H1 (cell line): ENCODE measurements at regions not wholly inside any gene's neighbourhood (a gene's known extent, or its start where the extent isn't known, plus 50 kb on each side); places are given as distances from the start of the nearest gene placed in this dataset.
A peak's percentile ranks its signal among the peaks of the same experiment; 100 is the strongest.

ENCODE experiments used
- CTCF ChIA-PET: fragments of 300-600 bp; sonication (Branson Sonifier 250); formaldehyde crosslinking; loops from one replicate; lab custom pipeline; 2021; ENCODE audit not compliant: partially characterized antibody; lab: Charles Lee
- POLR2A ChIA-PET: fragments of 300-600 bp; sonication (Branson Sonifier 250); formaldehyde crosslinking; loops from one replicate; lab custom pipeline; 2021; ENCODE audit warnings: inconsistent platforms; ENCODE audit not compliant: partially characterized antibody; lab: Charles Lee
- DNase-seq, 2 experiments: peaks; one replicate each; pipeline versions ENCODE4 v3.0.0 to v3.0.0-alpha.2; 2010 to 2022; ENCODE audit warnings: low spot score in 2 of 2, low read depth in 1 of 2, mixed read lengths in 1 of 2
- FAIRE-seq: peaks from 2 replicates; lab custom pipeline; 2011; peaks lifted over from hg19 to GRCh38; lab: Jason Lieb, UNC
- H2AFZ ChIP-seq: 2 replicates; pipeline ENCODE4 v1.8.1; 2012; ENCODE audit warnings: low read length, inconsistent platforms
- H2AK5ac ChIP-seq: 2 replicates; pipeline ENCODE4 v1.6.1; 2013; ENCODE audit warnings: low read depth, low read length
- H2BK120ac ChIP-seq: replicated peaks from 2 replicates; pipeline ENCODE3; 2013; ENCODE audit warnings: low read depth, low read length, inconsistent platforms
- H2BK12ac ChIP-seq: 2 replicates; pipeline ENCODE4 v1.6.1; 2013; ENCODE audit warnings: low read depth, low read length
- H2BK15ac ChIP-seq: 2 replicates; pipeline ENCODE4 v1.6.1; 2013; ENCODE audit warnings: low read length
- H2BK20ac ChIP-seq: 2 replicates; pipeline ENCODE4 v1.6.1; 2013; ENCODE audit warnings: low read length
- H2BK5ac ChIP-seq: 2 replicates; pipeline ENCODE4 v1.6.1; 2013; ENCODE audit warnings: low read depth, low read length
- H3K14ac ChIP-seq: 2 replicates; pipeline ENCODE4 v1.6.1; 2013; ENCODE audit warnings: inconsistent platforms; ENCODE audit not compliant: insufficient read length
- H3K18ac ChIP-seq: 2 replicates; pipeline ENCODE4 v1.6.1; 2013; ENCODE audit warnings: low read length; ENCODE audit errors: extremely low read depth
- H3K23ac ChIP-seq: 2 replicates; pipeline ENCODE4 v1.6.1; 2013; ENCODE audit warnings: inconsistent platforms; ENCODE audit not compliant: insufficient read length
- H3K23me2 ChIP-seq: 2 replicates; pipeline ENCODE4 v1.6.1; 2013; ENCODE audit warnings: low read depth, low read length
- H3K27ac ChIP-seq: 2 replicates; pipeline ENCODE4 v1.6.1; 2011; ENCODE audit warnings: low read depth, low read length, inconsistent platforms
- H3K27me3 ChIP-seq, 4 experiments: replicated peaks in 1 of 4; 1 replicate in 1 of 4; 2 replicates in 3 of 4; pipeline versions ENCODE4 v1.6.1 to v1.8.1; 2011 to 2013; ENCODE audit warnings: low read length in 3 of 4, mild to moderate bottlenecking in 3 of 4, inconsistent platforms in 2 of 4, mixed read lengths in 2 of 4, moderate library complexity in 1 of 4; ENCODE audit not compliant: control insufficient read depth in 3 of 4, insufficient read depth in 3 of 4; ENCODE audit errors: extremely low read depth in 1 of 4
- H3K36me3 ChIP-seq, 4 experiments: 2 replicates each; pipeline versions ENCODE4 v1.6.1 to v1.8.1; 2011 to 2013; ENCODE audit warnings: mild to moderate bottlenecking in 4 of 4, low read length in 3 of 4, moderate library complexity in 2 of 4, control low read depth in 1 of 4, inconsistent platforms in 1 of 4; ENCODE audit not compliant: insufficient read depth in 4 of 4, control insufficient read depth in 2 of 4
- H3K4ac ChIP-seq: replicated peaks from 2 replicates; pipeline ENCODE3; 2013; ENCODE audit warnings: low read length, low read depth, mixed read lengths, inconsistent platforms; ENCODE audit not compliant: insufficient read length
- H3K4me1 ChIP-seq, 4 experiments: replicated peaks in 1 of 4; 1 replicate in 1 of 4; 2 replicates in 3 of 4; pipeline versions ENCODE4 v1.6.1 to v1.8.1; 2011 to 2013; ENCODE audit warnings: low read length in 3 of 4, inconsistent platforms in 2 of 4, mixed read lengths in 1 of 4; ENCODE audit not compliant: insufficient read depth in 4 of 4, control insufficient read depth in 3 of 4
- H3K4me2 ChIP-seq, 2 experiments: 2 replicates each; pipeline versions ENCODE4 v1.6.1 to v1.8.1; 2011 to 2013; ENCODE audit warnings: low read depth in 2 of 2, low read length in 2 of 2, control low read depth in 1 of 2, inconsistent platforms in 1 of 2, mild to moderate bottlenecking in 1 of 2; ENCODE audit not compliant: insufficient read depth in 1 of 2
- H3K4me3 ChIP-seq, 4 experiments: fragments of 200-600, 300-600 bp in 1 of 4; sonication (generic), shearing (Covaris generic), sonication (Bioruptor Twin) in 1 of 4; 2 replicates each; pipeline versions ENCODE4 v1.5.1 to v1.8.1; 2011 to 2016; ENCODE audit warnings: low read length in 4 of 4, low read depth in 3 of 4, control low read depth in 2 of 4, inconsistent platforms in 2 of 4, mild to moderate bottlenecking in 2 of 4, mixed read lengths in 1 of 4, moderate library complexity in 1 of 4; ENCODE audit not compliant: insufficient read depth in 2 of 4; ENCODE audit errors: extremely low read depth in 1 of 4
- H3K56ac ChIP-seq: replicated peaks from 2 replicates; pipeline ENCODE3; 2013; ENCODE audit warnings: low read depth, mild to moderate bottlenecking, mixed read lengths, low read length, inconsistent platforms; ENCODE audit not compliant: insufficient read length
- H3K79me1 ChIP-seq: 2 replicates; pipeline ENCODE4 v1.6.1; 2013; ENCODE audit warnings: low read depth, low read length, control low read depth
- H3K79me2 ChIP-seq, 2 experiments: 2 replicates each; pipeline versions ENCODE4 v1.6.1 to v1.8.1; 2012 to 2013; ENCODE audit warnings: low read length in 2 of 2, mild to moderate bottlenecking in 2 of 2, inconsistent platforms in 1 of 2; ENCODE audit not compliant: insufficient read depth in 2 of 2, control insufficient read depth in 1 of 2
- H3K9ac ChIP-seq, 4 experiments: replicated peaks in 1 of 4; 1 replicate in 1 of 4; 2 replicates in 3 of 4; pipeline versions ENCODE4 v1.6.1 to v1.8.1; 2011 to 2013; ENCODE audit warnings: low read depth in 3 of 4, low read length in 3 of 4, control low read depth in 2 of 4, mild to moderate bottlenecking in 2 of 4, moderate library complexity in 2 of 4, inconsistent platforms in 1 of 4; ENCODE audit errors: extremely low read depth in 1 of 4
- H3K9me3 ChIP-seq, 2 experiments: 2 replicates each; pipeline versions ENCODE4 v1.6.1 to v1.8.1; 2012 to 2013; ENCODE audit warnings: mild to moderate bottlenecking in 2 of 2, moderate library complexity in 2 of 2, control low read depth in 1 of 2, inconsistent platforms in 1 of 2, low read depth in 1 of 2, low read length in 1 of 2, mixed read lengths in 1 of 2; ENCODE audit not compliant: insufficient read depth in 2 of 2
- H4K20me1 ChIP-seq, 2 experiments: replicated peaks in 1 of 2; 2 replicates each; pipeline versions ENCODE3 to v1.8.1; 2011 to 2013; ENCODE audit warnings: inconsistent platforms in 2 of 2, low read length in 2 of 2, mild to moderate bottlenecking in 1 of 2; ENCODE audit not compliant: insufficient read depth in 2 of 2, control insufficient read depth in 1 of 2
- H4K5ac ChIP-seq: 2 replicates; pipeline ENCODE4 v1.6.1; 2013; ENCODE audit warnings: low read length, low read depth, mixed read lengths, inconsistent platforms; ENCODE audit not compliant: insufficient read length
- H4K8ac ChIP-seq: 2 replicates; pipeline ENCODE4 v1.8.0; 2013; ENCODE audit warnings: mild to moderate bottlenecking, moderate library complexity, low read length, inconsistent platforms; ENCODE audit not compliant: insufficient read depth; ENCODE audit errors: extremely low read depth
- H4K91ac ChIP-seq: replicated peaks from 2 replicates; pipeline ENCODE3; 2013; ENCODE audit warnings: low read length, mixed read lengths, inconsistent platforms; ENCODE audit not compliant: insufficient read length
- ATF2 ChIP-seq: IDR thresholded peaks from 2 replicates; pipeline ENCODE4 v1.6.1; 2012; ENCODE audit warnings: low read length, inconsistent platforms
- CTCF ChIP-seq, 3 experiments: IDR thresholded peaks; 1 replicate in 2 of 3; 2 replicates in 1 of 3; pipeline versions ENCODE4 v1.5.1 to v1.6.1; 2011; ENCODE audit warnings: low read length in 3 of 3, mild to moderate bottlenecking in 3 of 3, inconsistent platforms in 2 of 3, low read depth in 1 of 3, moderate library complexity in 1 of 3; ENCODE audit not compliant: insufficient read depth in 1 of 3; ENCODE audit errors: control extremely low read depth in 1 of 3
- NANOG ChIP-seq: IDR thresholded peaks from 2 replicates; pipeline ENCODE4 v1.6.1; 2011; ENCODE audit warnings: low read length, low read depth, mild to moderate bottlenecking, inconsistent platforms; ENCODE audit not compliant: insufficient read depth, poor library complexity, severe bottlenecking
- RAD21 ChIP-seq, 2 experiments: IDR thresholded peaks in 1 of 2; conservative IDR thresholded peaks in 1 of 2; 2 replicates each; pipeline ENCODE4 v1.6.1; 2011; ENCODE audit warnings: low read depth in 2 of 2, low read length in 2 of 2, improper control_type of control experiment in 1 of 2, inconsistent platforms in 1 of 2, mild to moderate bottlenecking in 1 of 2, moderate library complexity in 1 of 2
- SAP30 ChIP-seq: fragments of 300-600 bp; sonication (generic); IDR thresholded peaks from 2 replicates; pipeline ENCODE4 v1.7.1; 2012; ENCODE audit warnings: low read length, moderate library complexity, mild to moderate bottlenecking, inconsistent platforms; ENCODE audit not compliant: insufficient read depth, insufficient replicate concordance
- WGBS, 2 experiments: shearing (Covaris generic) in 1 of 2; methylation state at CpG; one replicate each; pipeline versions ENCODE4 v1.1.6 to v1.1.7; 2013 to 2015; ENCODE audit warnings: low lambda C conversion rate in 2 of 2, mixed read lengths in 2 of 2, inconsistent platforms in 1 of 2, low coverage in 1 of 2, missing lambda C conversion rate in 1 of 2; ENCODE audit not compliant: insufficient replicate concordance in 2 of 2, insufficient coverage in 1 of 2, insufficient read length in 1 of 2; ENCODE audit errors: extremely low coverage in 1 of 2, missing lambda C conversion rate in 1 of 2; 5-methylcytosine and 5-hydroxymethylcytosine counted together

GRCh38 chr20:20823476-20823881 lies 111.0 kb upstream of the RALGAPA2 start:
- no peak for FAIRE-seq
- peaks cover 8 to 16% (median 11%) of the 10 kb centered on the region in 4 experiments; a peak in 6 of 7 replicates for H3K4me1 ChIP-seq
- H3K4ac ChIP-seq, result no peak overlapping the region
- TF ChIP-seq SAP30, result no peak
- TF ChIP-seq RAD21 (IDR thresholded peaks at IDR 0.05 in 1 of 2, conservative IDR thresholded peaks at IDR 0.05 in 1 of 2; ENCODE audit: low read depth in 2 of 2, low read length in 2 of 2), result no peak
- no peak for TF ChIP-seq NANOG
- TF ChIP-seq CTCF (IDR thresholded peaks at IDR 0.05; ENCODE audit: control extremely low read depth in 1 of 3, insufficient read depth in 1 of 3, low read depth in 1 of 3, low read length in 3 of 3), result no peak
- no peak for TF ChIP-seq ATF2
- TF ChIP-seq, all 59 proteins: peak for 0
- DNase-seq, result no peak
- ChIA-PET CTCF (interaction anchor here (0.6 to 10.9 kb wide), 21 partner anchors 9 to 705 kb away, joined by 3 to 128 read pairs (median 6); no protein-coding TSS in a partner anchor), POLR2A (no interaction called here)
- Histone ChIP-seq H2AK5ac (peak overlapping the region; percentile 93), H3K79me2 (no peaks in the 10 kb centered on the region), H2BK12ac (peak overlapping the region; percentile 90; the same call in 1 of the 2 replicates), H3K4me3 (no peak overlapping the region), H3K14ac (no peak overlapping the region), H3K9ac (no peak overlapping the region), H3K23me2 (no peaks in the 10 kb centered on the region), H4K8ac (no peak overlapping the region), H2BK20ac (peak overlapping the region; percentile 40; the same call in 1 of the 2 replicates), H2AFZ (no peak overlapping the region), H2BK15ac (peak overlapping the region; percentile 88; the same call in 1 of the 2 replicates), H2BK120ac (no peak overlapping the region), H3K4me2 (no peak overlapping the region), H3K23ac (no peak overlapping the region), H4K5ac (no peak overlapping the region), H2BK5ac (no peak overlapping the region), H3K56ac (no peak overlapping the region), H3K36me3 (no peaks in the 10 kb centered on the region), H4K20me1 (no peaks in the 10 kb centered on the region), H3K18ac (no peak overlapping the region), H3K27me3 (peaks cover 0 to 2% (median 0%) of the 10 kb centered on the region in 4 experiments; a peak in 1 of 7 replicates), H4K91ac (peak overlapping the region; percentile 44), H3K79me1 (no peaks in the 10 kb centered on the region), H3K27ac (no peak overlapping the region), H3K9me3 (no peaks in the 10 kb centered on the region)
- 93% methylated on average over 11 of the region's 11 CpGs; no CpG with 5 or more reads in 1 of the 2 experiments for WGBS, 2 experiments
